Breast epithelium (tissue), 3 donors: ENCODE measurements at regions not wholly inside any gene's neighbourhood (a gene's known extent, or its start where the extent isn't known, plus 50 kb on each side); places are given as distances from the start of the nearest gene placed in this dataset.

Source experiments
- POLR2A ChIP-seq: fragments of 450-650 bp; IDR thresholded peaks from one replicate; pipeline ENCODE4 v1.6.1; 2016; ENCODE audit warnings: antibody characterized with exemption, mild to moderate bottlenecking, moderate library complexity
- POLR2AphosphoS5 ChIP-seq, 3 donors: sonication (generic); formaldehyde crosslinking; IDR thresholded peaks; one replicate each; pipeline ENCODE4 v1.6.1; 2017; ENCODE audit warnings: antibody characterized with exemption in 3 of 3
- TF ChIP-seq, protein P1 (sequence below), 3 donors: fragments of 450-650 bp; IDR thresholded peaks; one replicate each; pipeline ENCODE4 v1.5.1; 2016 to 2017; ENCODE audit warnings: antibody characterized with exemption in 3 of 3, mild to moderate bottlenecking in 3 of 3, moderate library complexity in 3 of 3

- TF ChIP-seq, protein P1, sequence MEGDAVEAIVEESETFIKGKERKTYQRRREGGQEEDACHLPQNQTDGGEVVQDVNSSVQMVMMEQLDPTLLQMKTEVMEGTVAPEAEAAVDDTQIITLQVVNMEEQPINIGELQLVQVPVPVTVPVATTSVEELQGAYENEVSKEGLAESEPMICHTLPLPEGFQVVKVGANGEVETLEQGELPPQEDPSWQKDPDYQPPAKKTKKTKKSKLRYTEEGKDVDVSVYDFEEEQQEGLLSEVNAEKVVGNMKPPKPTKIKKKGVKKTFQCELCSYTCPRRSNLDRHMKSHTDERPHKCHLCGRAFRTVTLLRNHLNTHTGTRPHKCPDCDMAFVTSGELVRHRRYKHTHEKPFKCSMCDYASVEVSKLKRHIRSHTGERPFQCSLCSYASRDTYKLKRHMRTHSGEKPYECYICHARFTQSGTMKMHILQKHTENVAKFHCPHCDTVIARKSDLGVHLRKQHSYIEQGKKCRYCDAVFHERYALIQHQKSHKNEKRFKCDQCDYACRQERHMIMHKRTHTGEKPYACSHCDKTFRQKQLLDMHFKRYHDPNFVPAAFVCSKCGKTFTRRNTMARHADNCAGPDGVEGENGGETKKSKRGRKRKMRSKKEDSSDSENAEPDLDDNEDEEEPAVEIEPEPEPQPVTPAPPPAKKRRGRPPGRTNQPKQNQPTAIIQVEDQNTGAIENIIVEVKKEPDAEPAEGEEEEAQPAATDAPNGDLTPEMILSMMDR (IDR thresholded peaks at IDR 0.05), result no peak
- TF ChIP-seq POLR2A (no peak), POLR2AphosphoS5 (IDR thresholded peaks at IDR 0.05) (no peak)
These were observed 152.4 kb downstream of the ZFP36L2 start for GRCh38 chr2:43074052-43074451.
